ENCODE measurements at regions not wholly inside any gene's neighbourhood (a gene's known extent, or its start where the extent isn't known, plus 50 kb on each side); places are given as distances from the start of the nearest gene placed in this dataset.

DNA sequence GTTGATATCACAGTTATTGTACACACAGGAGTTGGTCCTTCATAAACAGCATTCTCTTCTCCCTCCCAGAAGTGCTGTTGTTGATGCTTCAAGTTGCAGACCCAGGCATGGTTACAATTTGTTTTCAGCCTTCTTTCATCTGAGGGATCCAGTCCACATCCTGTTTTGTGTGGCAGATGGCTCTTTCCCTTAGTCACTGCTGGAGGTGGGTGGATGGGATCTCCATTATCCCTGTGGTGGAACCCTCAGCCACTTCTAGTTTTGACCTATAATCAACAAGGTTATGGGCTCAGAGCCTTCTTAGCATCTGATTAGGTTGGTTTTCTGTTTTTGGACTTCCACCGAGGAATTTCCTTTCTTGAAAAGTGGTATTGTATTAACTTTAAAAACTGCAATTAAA is 214.2 kb downstream of the SH2D4B start:
- H3K9me3 ChIP-seq (ENCODE audit: control insufficient read depth, low read depth, low read length), result no peaks in the 10 kb centered on the region
- no peak overlapping the region for H3K27ac ChIP-seq (ENCODE audit: low read length)
- H3K4me3 ChIP-seq (ENCODE audit: low read length), result no peak overlapping the region
- H3K4me1 ChIP-seq (ENCODE audit: control insufficient read depth, low read depth, low read length), result peaks cover 5% of the 10 kb centered on the region
- H3K36me3 ChIP-seq (ENCODE audit: control insufficient read depth, low read depth, low read length), result no peaks in the 10 kb centered on the region
- no peaks in the 10 kb centered on the region for H3K27me3 ChIP-seq (ENCODE audit: control insufficient read depth, insufficient read depth, low read length)
- no peak overlapping the region for H3K9ac ChIP-seq (ENCODE audit: low read length)

DNA sequence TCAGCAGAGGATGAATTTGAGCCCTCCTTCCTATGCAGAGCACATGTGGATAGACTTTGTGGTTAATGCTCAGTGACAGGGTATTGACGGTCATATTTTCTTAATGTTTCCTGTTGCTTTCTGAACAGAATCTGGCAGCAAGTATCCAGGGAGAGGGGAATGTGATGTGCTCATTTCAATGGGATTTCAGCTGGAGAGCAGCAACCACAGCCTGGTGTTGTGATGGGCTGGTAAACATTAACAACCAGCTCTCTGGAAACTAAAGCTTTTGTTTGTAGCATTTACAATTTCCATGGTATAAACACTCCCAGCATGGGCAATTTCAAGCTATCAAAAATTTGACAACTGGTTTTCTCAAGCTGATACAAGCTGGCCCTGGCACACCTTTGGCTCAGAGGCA is 215.9 kb downstream of the SH2D4B start:
- Histone ChIP-seq H3K27me3 (ENCODE audit: control insufficient read depth, insufficient read depth, low read length) (no peaks in the 10 kb centered on the region), H3K9ac (ENCODE audit: low read length) (no peak overlapping the region), H3K4me1 (ENCODE audit: control insufficient read depth, low read depth, low read length) (peaks cover 5% of the 10 kb centered on the region), H3K4me3 (ENCODE audit: low read length) (no peak overlapping the region), H3K27ac (ENCODE audit: low read length) (no peak overlapping the region), H3K36me3 (ENCODE audit: control insufficient read depth, low read depth, low read length) (no peaks in the 10 kb centered on the region), H3K9me3 (ENCODE audit: control insufficient read depth, low read depth, low read length) (no peaks in the 10 kb centered on the region)

DNA sequence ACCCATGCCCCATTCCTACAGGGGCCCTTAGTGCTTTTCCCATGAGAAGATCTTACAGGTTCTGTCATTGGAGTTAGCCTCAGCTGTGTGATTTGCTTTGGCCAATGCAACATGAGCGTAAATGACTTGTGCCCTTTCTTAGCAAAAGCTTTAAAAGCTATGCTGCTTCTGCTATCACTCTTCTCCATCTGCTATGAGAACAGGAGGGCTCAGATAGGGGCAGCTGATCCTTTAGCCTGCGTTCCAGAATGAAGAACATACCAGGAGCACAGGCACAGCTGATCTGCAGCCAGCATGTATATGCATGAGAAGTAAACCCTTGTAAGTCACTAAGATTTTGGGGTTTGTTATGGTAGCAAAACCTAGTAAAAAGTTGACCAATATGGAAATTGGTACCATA is 218.2 kb downstream of the SH2D4B start:
- Histone ChIP-seq H3K4me1 (ENCODE audit: control insufficient read depth, low read depth, low read length) (peaks cover 5% of the 10 kb centered on the region), H3K9me3 (ENCODE audit: control insufficient read depth, low read depth, low read length) (no peaks in the 10 kb centered on the region), H3K27ac (ENCODE audit: low read length) (no peak overlapping the region), H3K9ac (ENCODE audit: low read length) (no peak overlapping the region), H3K4me3 (ENCODE audit: low read length) (no peak overlapping the region), H3K27me3 (ENCODE audit: control insufficient read depth, insufficient read depth, low read length) (no peaks in the 10 kb centered on the region), H3K36me3 (ENCODE audit: control insufficient read depth, low read depth, low read length) (no peaks in the 10 kb centered on the region)

DNA sequence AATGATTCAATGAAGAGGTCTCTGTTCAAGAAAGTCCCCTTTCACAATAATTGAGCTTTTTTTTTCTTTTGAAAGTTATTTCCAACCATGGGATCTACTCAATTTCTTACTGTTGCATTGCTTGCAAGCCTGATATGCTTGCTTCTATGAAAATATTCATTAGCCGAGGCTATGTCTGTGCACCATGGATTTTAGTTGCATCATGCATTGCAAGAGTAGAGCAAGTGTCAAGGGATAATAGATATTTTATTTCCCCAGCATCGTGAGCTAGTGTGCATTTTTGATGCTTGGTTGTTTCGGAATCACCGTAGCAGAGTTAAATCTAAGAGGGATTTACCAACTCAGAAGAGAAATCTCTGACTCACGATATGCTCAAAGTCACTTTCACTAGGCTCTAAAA is 222.0 kb downstream of the SH2D4B start:
- no peaks in the 10 kb centered on the region for H3K27me3 ChIP-seq (ENCODE audit: control insufficient read depth, insufficient read depth, low read length)
- H3K4me1 ChIP-seq (ENCODE audit: control insufficient read depth, low read depth, low read length), result no peaks in the 10 kb centered on the region

DNA sequence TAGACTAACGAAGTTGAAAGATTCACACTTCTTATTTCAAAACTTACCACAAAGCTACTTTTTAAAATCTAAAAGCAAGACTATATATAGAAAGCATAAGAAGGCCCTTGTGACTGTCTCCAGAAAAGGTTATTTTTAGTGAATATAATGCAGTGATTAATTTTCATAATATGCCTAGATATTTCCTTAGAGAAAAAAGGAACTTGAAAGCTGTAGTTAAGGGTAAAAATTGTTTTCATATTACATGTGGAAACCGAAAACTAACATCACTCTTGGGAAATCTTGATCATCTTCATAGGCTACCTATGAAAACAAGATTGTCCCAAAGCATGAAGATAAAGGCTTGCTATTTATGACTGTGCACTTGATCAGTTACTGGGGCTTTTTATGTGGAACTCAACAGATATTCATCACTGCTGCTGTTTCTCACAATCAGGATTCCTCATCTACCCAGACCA is 223.2 kb downstream of the SH2D4B start:
- Histone ChIP-seq H3K27ac (ENCODE audit: low read length) (no peak overlapping the region), H3K27me3 (ENCODE audit: control insufficient read depth, insufficient read depth, low read length) (no peaks in the 10 kb centered on the region), H3K36me3 (ENCODE audit: control insufficient read depth, low read depth, low read length) (no peaks in the 10 kb centered on the region)

More for the DNA sequence above, 222.0 kb downstream of the SH2D4B start:
- Histone ChIP-seq H3K9ac (ENCODE audit: low read length) (no peak overlapping the region), H3K9me3 (ENCODE audit: control insufficient read depth, low read depth, low read length) (no peaks in the 10 kb centered on the region), H3K36me3 (ENCODE audit: control insufficient read depth, low read depth, low read length) (no peaks in the 10 kb centered on the region), H3K4me3 (ENCODE audit: low read length) (no peak overlapping the region), H3K27ac (ENCODE audit: low read length) (no peak overlapping the region)

DNA sequence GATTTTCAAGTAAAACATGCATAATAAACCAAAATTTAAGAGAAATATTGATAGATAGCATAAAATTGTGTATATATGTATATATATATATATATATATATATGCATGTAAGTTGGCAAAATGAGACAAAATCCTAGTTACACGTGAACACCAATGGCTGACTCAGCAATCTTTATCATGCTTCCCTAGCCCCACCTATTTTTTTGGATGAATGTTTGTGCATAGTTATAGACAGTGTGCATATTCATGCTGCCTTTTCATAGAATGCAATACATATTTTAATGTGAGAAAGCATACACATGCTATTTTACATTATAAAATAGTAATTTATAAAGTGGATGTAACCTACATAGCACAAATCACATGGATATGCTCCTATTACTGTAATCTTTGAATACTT is 230.3 kb downstream of the SH2D4B start:
- no peaks in the 10 kb centered on the region for H3K4me1 ChIP-seq (ENCODE audit: control insufficient read depth, low read depth, low read length)
- no peak overlapping the region for H3K27ac ChIP-seq (ENCODE audit: low read length)
- no peaks in the 10 kb centered on the region for H3K36me3 ChIP-seq (ENCODE audit: control insufficient read depth, low read depth, low read length)
- no peak overlapping the region for H3K4me3 ChIP-seq (ENCODE audit: low read length)
- H3K27me3 ChIP-seq (ENCODE audit: control insufficient read depth, insufficient read depth, low read length), result no peaks in the 10 kb centered on the region
- no peak overlapping the region for H3K9ac ChIP-seq (ENCODE audit: low read length)
- H3K9me3 ChIP-seq (ENCODE audit: control insufficient read depth, low read depth, low read length), result no peaks in the 10 kb centered on the region

More for the DNA sequence above, 223.2 kb downstream of the SH2D4B start:
- no peak overlapping the region for H3K4me3 ChIP-seq (ENCODE audit: low read length)
- H3K9me3 ChIP-seq (ENCODE audit: control insufficient read depth, low read depth, low read length), result no peaks in the 10 kb centered on the region
- no peaks in the 10 kb centered on the region for H3K4me1 ChIP-seq (ENCODE audit: control insufficient read depth, low read depth, low read length)
- no peak overlapping the region for H3K9ac ChIP-seq (ENCODE audit: low read length)

DNA sequence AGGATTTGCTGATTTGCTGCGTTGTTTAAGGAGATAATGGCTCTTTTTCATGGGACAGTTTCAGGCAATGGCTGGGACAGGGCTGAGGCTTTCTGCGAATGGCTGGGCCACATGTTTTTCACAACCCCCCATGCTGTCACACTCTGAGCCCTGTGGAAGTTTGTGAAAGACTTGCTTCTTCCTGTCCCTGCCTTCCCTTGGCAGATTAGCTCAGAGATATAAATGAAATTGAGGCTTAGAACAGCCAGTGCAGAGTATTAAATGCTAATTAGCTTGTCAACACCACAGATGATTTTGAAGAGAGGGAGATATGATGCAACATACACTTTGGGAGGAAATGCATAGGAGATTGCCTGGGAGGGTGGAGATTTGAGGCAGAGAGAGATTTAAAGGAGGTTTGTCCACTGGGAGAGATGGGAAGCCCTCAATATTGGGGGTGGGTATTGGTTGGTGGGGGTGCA is 232.0 kb downstream of the SH2D4B start:
- no peaks in the 10 kb centered on the region for H3K4me1 ChIP-seq (ENCODE audit: control insufficient read depth, low read depth, low read length)
- no peak overlapping the region for H3K27ac ChIP-seq (ENCODE audit: low read length)
- no peaks in the 10 kb centered on the region for H3K36me3 ChIP-seq (ENCODE audit: control insufficient read depth, low read depth, low read length)
- H3K9me3 ChIP-seq (ENCODE audit: control insufficient read depth, low read depth, low read length), result no peaks in the 10 kb centered on the region
- no peak overlapping the region for H3K4me3 ChIP-seq (ENCODE audit: low read length)
- no peak overlapping the region for H3K9ac ChIP-seq (ENCODE audit: low read length)
- no peaks in the 10 kb centered on the region for H3K27me3 ChIP-seq (ENCODE audit: control insufficient read depth, insufficient read depth, low read length)

DNA sequence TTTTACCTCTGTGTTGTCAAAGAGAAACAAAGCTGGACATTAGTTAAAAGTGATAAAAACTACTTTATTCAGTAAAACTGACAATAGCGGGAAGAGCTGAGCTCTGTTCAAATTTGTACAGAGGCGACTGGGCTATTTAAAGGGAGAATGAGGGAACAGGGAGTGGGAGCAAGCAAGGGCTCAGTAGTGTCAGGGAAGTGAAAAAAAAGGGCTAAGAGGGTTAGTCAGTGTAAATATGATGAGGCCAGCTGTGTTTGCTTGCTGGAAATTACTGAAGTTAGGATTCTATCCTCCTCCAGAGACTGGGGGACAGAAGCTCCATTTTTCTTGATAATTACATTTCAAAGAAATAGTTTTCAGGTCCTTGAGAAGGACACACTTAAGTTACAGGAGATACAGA is 232.5 kb downstream of the SH2D4B start:
- Histone ChIP-seq H3K27me3 (ENCODE audit: control insufficient read depth, insufficient read depth, low read length) (no peaks in the 10 kb centered on the region), H3K27ac (ENCODE audit: low read length) (no peak overlapping the region), H3K4me1 (ENCODE audit: control insufficient read depth, low read depth, low read length) (no peaks in the 10 kb centered on the region), H3K9me3 (ENCODE audit: control insufficient read depth, low read depth, low read length) (no peaks in the 10 kb centered on the region), H3K4me3 (ENCODE audit: low read length) (no peak overlapping the region), H3K9ac (ENCODE audit: low read length) (no peak overlapping the region), H3K36me3 (ENCODE audit: control insufficient read depth, low read depth, low read length) (no peaks in the 10 kb centered on the region)

DNA sequence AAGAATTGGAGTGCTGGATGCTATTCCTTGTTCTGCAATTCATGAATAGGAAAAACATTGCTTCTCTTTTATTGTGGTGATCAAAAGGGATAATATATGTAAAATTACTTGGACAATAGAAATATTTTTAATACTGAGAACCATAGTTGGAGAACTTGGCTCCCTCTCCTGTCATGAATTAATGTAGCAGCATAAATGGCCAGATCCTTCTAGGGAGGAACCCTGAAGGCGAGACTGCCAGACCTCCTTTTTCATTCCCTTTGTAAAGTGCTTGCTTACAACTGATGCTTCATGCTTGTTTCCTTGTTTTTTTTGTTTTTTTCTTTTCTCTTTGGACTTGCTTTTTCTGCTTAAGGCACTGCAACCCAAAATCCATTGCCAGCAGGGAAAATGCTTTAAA is 233.6 kb downstream of the SH2D4B start:
- H3K9ac ChIP-seq (ENCODE audit: low read length), result no peak overlapping the region
- H3K4me3 ChIP-seq (ENCODE audit: low read length), result no peak overlapping the region
- no peaks in the 10 kb centered on the region for H3K4me1 ChIP-seq (ENCODE audit: control insufficient read depth, low read depth, low read length)
- no peaks in the 10 kb centered on the region for H3K9me3 ChIP-seq (ENCODE audit: control insufficient read depth, low read depth, low read length)
- H3K27ac ChIP-seq (ENCODE audit: low read length), result no peak overlapping the region
- H3K27me3 ChIP-seq (ENCODE audit: control insufficient read depth, insufficient read depth, low read length), result no peaks in the 10 kb centered on the region
- no peaks in the 10 kb centered on the region for H3K36me3 ChIP-seq (ENCODE audit: control insufficient read depth, low read depth, low read length)

DNA sequence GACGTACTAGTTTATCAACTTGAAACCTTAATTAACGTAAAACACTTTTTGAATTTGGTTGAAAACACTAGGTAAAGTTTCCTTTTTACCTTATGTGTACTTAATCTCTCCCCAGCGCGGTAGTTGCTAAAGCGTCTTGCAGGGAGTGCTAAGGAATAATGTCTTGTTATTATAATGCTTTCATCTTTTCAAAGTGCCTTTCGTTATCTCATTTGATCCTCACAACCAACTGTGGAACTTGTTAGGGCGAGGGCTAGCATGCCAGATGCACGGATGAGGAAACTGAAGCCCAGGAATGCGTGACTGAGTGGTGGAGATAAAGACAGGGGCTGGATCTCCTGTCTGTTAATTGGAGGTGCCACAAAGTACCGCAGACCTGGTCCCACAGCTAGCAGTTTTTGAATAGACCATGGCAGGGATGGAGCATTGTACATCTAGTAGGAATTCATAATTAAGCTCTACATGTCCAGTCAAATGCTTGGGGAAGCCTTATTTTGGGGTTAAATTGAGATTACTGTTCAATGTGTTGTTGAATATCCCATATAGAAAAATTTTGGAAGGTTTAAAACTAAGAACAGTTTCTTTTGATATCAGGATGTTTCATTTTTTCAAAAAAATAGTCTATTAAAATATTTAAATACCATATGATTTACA is 234.3 kb downstream of the SH2D4B start:
- Histone ChIP-seq H3K9ac (ENCODE audit: low read length) (no peak overlapping the region), H3K36me3 (ENCODE audit: control insufficient read depth, low read depth, low read length) (no peaks in the 10 kb centered on the region), H3K9me3 (ENCODE audit: control insufficient read depth, low read depth, low read length) (no peaks in the 10 kb centered on the region), H3K27me3 (ENCODE audit: control insufficient read depth, insufficient read depth, low read length) (no peaks in the 10 kb centered on the region), H3K27ac (ENCODE audit: low read length) (no peak overlapping the region), H3K4me3 (ENCODE audit: low read length) (no peak overlapping the region), H3K4me1 (ENCODE audit: control insufficient read depth, low read depth, low read length) (no peaks in the 10 kb centered on the region)

DNA sequence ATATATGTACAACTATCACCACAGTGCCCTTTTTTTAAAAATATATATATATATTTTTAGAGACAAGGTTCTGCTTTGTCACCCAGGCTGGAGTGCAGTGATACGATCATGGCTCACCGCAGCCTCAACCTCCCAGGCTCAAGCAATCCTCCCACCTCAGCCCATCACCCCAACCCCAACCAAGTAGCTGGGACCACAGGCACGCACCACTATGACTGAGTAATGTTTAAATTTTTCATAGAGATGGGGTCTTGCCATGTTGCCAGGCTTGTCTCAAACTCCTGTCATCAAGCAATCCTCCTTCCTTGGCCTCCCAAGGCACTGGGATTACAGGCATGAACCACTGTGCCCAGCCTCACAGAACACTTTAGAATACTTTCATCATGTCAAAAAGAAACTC is 234.9 kb downstream of the SH2D4B start:
- Histone ChIP-seq H3K9ac (ENCODE audit: low read length) (no peak overlapping the region), H3K27ac (ENCODE audit: low read length) (no peak overlapping the region), H3K36me3 (ENCODE audit: control insufficient read depth, low read depth, low read length) (no peaks in the 10 kb centered on the region), H3K9me3 (ENCODE audit: control insufficient read depth, low read depth, low read length) (no peaks in the 10 kb centered on the region), H3K4me3 (ENCODE audit: low read length) (no peak overlapping the region), H3K4me1 (ENCODE audit: control insufficient read depth, low read depth, low read length) (no peaks in the 10 kb centered on the region), H3K27me3 (ENCODE audit: control insufficient read depth, insufficient read depth, low read length) (no peaks in the 10 kb centered on the region)

DNA sequence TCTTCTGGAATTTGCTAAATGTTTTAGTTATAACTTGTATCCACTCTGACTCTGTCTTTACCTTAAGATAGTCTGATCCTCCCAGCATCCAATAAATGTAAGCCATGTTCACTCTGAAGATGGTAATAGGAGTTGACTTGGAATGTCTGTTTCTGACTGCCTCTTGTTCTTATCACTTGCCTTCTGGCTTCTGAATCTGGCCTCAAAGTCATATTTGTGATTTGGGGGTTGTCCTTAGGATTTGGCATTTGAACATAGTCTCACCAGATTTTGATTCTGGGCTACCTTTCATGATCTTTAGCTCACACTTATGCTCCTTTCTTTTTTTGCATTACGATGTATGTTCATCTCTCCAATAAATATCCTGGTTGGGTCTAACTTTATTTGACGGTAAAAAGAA is 247.0 kb downstream of the SH2D4B start:
- no peaks in the 10 kb centered on the region for H3K36me3 ChIP-seq (ENCODE audit: control insufficient read depth, low read depth, low read length)
- H3K9ac ChIP-seq (ENCODE audit: low read length), result no peak overlapping the region
- H3K4me1 ChIP-seq (ENCODE audit: control insufficient read depth, low read depth, low read length), result no peaks in the 10 kb centered on the region
- no peak overlapping the region for H3K27ac ChIP-seq (ENCODE audit: low read length)
- no peaks in the 10 kb centered on the region for H3K27me3 ChIP-seq (ENCODE audit: control insufficient read depth, insufficient read depth, low read length)
- H3K9me3 ChIP-seq (ENCODE audit: control insufficient read depth, low read depth, low read length), result no peaks in the 10 kb centered on the region
- H3K4me3 ChIP-seq (ENCODE audit: low read length), result no peak overlapping the region

Data from iPS-18a (cell line).